ENCODE measurements at regions not wholly inside any gene's neighbourhood (a gene's known extent, or its start where the extent isn't known, plus 50 kb on each side); places are given as distances from the start of the nearest gene placed in this dataset.

DNA sequence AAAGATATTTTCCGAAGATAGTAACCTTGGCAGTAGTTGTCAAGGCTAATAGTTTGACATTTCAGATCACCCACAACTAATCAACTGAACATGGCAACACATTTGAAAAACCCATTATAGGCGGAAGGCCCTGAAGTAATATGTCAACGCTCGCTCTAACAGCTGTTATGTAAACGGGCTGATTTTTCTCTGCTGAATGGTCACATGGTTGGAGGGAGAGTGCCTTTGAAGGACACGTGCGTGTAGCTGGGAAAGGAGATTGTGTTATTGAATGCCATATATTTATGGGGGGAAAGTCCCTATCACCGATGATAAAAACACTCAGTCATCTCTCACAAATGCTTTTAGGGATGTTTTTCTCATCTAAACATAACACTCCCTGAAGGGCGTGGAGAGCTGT is 160.0 kb upstream of the RALGAPA2 start:
- H4K20me1 ChIP-seq: no peaks in the 10 kb centered on the region
- H3K4me2 ChIP-seq: no peak overlapping the region
- no peaks in the 10 kb centered on the region for H3K4me1 ChIP-seq
- no peaks in the 10 kb centered on the region for H3K36me3 ChIP-seq
- H3K4me3 ChIP-seq: no peak overlapping the region
- H3K27me3 ChIP-seq: no peaks in the 10 kb centered on the region
- TF ChIP-seq Cebpa-rat (IDR thresholded peaks at IDR 0.05): no peak
- H3K27ac ChIP-seq: no peak overlapping the region
- H3K9ac ChIP-seq: no peak overlapping the region
- H3K9me3 ChIP-seq: no peaks in the 10 kb centered on the region

DNA sequence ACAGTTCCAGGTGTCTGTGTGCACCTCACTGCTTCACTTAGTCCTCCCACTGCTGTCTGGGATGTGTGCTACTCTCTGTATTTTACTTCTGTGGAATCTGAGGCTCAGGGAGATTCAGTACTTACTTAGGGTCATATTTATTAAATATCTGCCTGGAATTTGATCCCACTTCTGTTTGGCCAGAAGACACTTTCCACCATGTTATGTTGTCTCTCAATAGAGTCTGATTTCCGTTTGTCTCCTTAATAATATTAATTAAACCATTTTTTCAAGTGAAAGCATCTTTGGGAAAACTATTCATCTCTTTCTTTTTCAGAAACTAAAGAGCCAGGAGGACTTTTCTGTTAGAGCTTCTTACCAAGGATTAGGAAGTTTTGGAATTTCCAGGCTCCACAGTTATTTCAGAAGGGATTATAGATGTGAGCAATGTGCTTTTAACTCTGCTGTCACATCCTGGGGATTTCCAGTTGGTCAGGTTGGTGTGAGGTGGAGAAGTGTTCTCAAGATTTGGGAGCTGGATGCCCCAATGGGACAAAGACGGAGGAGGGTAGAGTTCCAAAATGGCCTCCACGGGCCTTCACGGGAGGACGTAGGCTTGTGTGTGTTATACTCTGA is 156.8 kb upstream of the RALGAPA2 start:
- no peaks in the 10 kb centered on the region for H3K36me3 ChIP-seq
- H3K27me3 ChIP-seq: no peaks in the 10 kb centered on the region
- H4K20me1 ChIP-seq: no peaks in the 10 kb centered on the region
- no peak overlapping the region for H3K27ac ChIP-seq
- H3K9ac ChIP-seq: no peak overlapping the region
- H3K4me1 ChIP-seq: no peaks in the 10 kb centered on the region
- H3K4me3 ChIP-seq: no peak overlapping the region
- no peaks in the 10 kb centered on the region for H3K9me3 ChIP-seq
- no peak overlapping the region for H3K4me2 ChIP-seq
- TF ChIP-seq Cebpa-rat (IDR thresholded peaks at IDR 0.05): no peak

DNA sequence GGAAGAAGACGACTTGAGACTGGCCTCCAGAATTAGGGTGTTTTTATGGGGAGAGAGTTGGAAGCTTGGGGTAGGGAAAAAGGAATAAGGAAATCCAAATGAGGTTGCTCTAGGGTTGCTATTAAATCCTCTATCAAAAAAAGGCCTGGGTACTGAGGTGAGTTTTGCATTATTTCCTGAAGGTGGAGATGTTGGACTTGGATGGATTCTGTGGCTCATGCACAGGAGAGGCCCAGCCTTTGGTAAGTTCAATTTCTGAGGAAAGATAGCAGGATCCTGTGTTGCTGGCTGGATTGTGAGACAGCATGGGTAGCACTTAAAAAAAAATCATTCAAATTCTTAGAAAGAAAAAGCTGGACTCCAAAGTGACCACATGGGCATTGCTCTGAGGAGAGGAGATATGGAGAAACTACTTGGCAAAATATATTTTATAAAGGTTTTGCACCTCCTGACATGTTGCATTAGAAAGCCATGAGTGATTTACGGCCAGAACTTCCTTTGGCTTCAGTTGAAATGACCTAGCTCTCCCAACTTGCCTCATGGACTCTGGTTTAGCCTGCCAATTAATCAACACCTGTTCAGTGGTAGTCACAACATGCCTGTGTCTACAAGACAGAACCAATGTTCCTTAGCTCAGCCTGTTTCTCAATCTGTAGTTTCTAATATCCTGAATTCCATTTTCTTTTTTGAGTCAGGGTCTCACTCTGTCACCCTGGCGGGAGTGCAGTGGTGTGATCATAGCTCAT is 152.1 kb upstream of the RALGAPA2 start:
- Histone ChIP-seq H3K36me3 (no peaks in the 10 kb centered on the region), H3K9me3 (no peaks in the 10 kb centered on the region), H4K20me1 (no peaks in the 10 kb centered on the region), H3K4me3 (no peak overlapping the region), H3K4me2 (no peak overlapping the region), H3K27ac (no peak overlapping the region), H3K9ac (no peak overlapping the region), H3K27me3 (no peaks in the 10 kb centered on the region), H3K4me1 (no peaks in the 10 kb centered on the region)
- no peak for TF ChIP-seq Cebpa-rat (IDR thresholded peaks at IDR 0.05)

DNA sequence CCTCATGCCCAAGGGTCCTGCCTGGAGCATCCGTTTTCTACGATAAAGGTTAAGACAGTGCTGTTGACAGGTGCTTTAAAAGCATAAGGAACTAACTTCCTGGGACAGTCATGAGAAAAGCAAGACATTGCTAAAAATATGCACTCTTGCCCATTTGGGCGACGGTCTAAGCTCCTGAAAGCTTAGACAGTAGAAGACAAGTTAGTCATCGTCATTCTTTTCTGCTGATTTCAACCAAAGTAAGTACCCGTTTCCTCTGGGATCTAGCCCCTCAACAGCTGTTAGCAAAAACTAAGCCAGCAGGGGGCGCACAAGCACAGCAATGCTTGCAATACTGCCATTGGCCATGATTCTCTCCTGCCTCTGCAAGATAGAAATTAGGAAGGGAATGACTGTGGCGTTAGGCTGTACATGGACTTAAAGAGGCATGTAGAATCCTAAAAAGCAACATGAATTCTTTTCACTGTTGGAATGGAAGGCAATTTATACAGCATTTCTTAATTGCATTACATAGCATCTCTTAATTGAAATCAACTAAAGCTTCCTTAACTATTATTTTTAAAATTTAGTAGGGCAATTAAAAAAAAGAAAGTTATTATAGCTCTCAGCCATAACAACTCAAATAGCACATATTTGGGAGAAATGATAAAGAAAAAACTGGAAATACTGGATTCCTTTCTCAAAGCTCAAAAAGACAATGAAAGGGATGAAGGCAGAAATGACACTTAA is 147.8 kb upstream of the RALGAPA2 start:
- no peaks in the 10 kb centered on the region for H3K4me1 ChIP-seq
- H3K9ac ChIP-seq: no peak overlapping the region
- H3K36me3 ChIP-seq: no peaks in the 10 kb centered on the region
- H4K20me1 ChIP-seq: no peaks in the 10 kb centered on the region
- no peak overlapping the region for H3K27ac ChIP-seq
- no peaks in the 10 kb centered on the region for H3K27me3 ChIP-seq
- H3K4me2 ChIP-seq: no peak overlapping the region
- H3K4me3 ChIP-seq: no peak overlapping the region
- no peak for TF ChIP-seq Cebpa-rat (IDR thresholded peaks at IDR 0.05)
- no peaks in the 10 kb centered on the region for H3K9me3 ChIP-seq

DNA sequence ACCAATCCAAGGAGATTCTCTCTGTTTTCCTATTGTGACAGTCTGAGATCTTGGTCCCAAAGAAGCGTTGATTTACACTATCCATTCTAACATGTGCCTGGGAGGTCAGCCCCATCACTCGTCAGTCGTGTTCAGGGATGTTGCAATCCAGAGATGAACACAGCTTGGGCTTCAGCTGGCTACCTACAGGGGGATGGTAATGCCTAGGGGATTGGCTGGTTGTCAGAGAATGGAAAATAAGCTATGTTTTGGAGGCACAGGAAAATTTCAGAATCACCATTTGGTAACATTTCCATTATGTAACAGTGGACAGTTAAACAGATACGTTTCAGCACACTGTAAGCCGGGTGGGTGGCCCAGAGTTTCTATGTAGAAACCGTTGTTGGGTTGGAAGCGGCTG is 147.1 kb upstream of the RALGAPA2 start:
- H3K4me2 ChIP-seq: no peak overlapping the region
- no peaks in the 10 kb centered on the region for H3K4me1 ChIP-seq
- H3K9ac ChIP-seq: no peak overlapping the region
- H3K36me3 ChIP-seq: no peaks in the 10 kb centered on the region
- no peak overlapping the region for H3K4me3 ChIP-seq
- no peak overlapping the region for H3K27ac ChIP-seq
- no peak for TF ChIP-seq Cebpa-rat (IDR thresholded peaks at IDR 0.05)
- H4K20me1 ChIP-seq: no peaks in the 10 kb centered on the region
- no peaks in the 10 kb centered on the region for H3K27me3 ChIP-seq
- no peaks in the 10 kb centered on the region for H3K9me3 ChIP-seq

DNA sequence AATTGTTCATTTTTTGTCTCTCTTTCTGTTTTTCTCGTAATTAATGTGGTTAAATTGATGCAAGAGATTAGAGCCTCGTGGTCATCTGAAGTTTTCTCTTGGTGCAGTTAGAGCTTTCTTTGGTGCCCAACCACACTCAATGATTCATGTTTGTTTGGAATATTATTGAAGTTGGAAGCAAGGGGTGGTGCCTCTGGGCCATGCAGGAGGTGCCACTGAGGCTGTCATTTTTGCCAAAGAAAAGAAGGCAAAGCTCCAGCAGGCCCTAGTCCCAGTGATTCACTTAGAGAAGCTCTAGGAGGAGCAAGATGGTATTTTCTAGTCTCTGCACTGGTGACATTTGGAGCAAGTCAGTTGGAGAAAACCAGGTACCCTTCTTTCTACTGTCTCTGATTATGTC is 144.5 kb upstream of the RALGAPA2 start:
- Histone ChIP-seq H3K9me3 (no peaks in the 10 kb centered on the region), H3K4me2 (no peak overlapping the region), H3K36me3 (no peaks in the 10 kb centered on the region), H3K4me3 (no peak overlapping the region), H3K27ac (no peak overlapping the region), H4K20me1 (no peaks in the 10 kb centered on the region), H3K27me3 (no peaks in the 10 kb centered on the region), H3K4me1 (no peaks in the 10 kb centered on the region), H3K9ac (no peak overlapping the region)
- TF ChIP-seq Cebpa-rat (IDR thresholded peaks at IDR 0.05): no peak

DNA sequence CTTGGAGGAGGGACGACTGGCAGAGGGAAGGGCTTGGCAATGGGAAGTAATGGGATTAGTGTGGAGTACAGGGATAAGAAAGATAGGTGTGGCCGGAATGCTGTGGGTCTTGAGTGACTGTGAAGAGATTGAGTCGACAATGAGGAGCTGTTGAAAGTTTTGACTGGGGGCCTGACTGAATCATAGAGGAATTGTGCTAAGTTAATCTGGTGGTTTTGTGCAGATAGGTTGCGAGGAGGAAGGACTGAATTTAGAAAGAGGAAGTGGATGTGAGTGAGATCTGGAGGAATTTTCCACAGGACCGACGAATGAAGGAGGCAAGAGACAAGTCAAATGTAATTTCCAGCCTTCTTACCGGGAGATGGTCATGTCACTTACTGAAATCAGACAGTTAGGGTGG is 143.9 kb upstream of the RALGAPA2 start:
- Histone ChIP-seq H3K4me1 (no peaks in the 10 kb centered on the region), H3K27me3 (no peaks in the 10 kb centered on the region), H3K4me3 (no peak overlapping the region), H3K4me2 (no peak overlapping the region), H3K36me3 (no peaks in the 10 kb centered on the region), H4K20me1 (no peaks in the 10 kb centered on the region), H3K9ac (no peak overlapping the region), H3K9me3 (no peaks in the 10 kb centered on the region), H3K27ac (no peak overlapping the region)
- TF ChIP-seq Cebpa-rat (IDR thresholded peaks at IDR 0.05): no peak

DNA sequence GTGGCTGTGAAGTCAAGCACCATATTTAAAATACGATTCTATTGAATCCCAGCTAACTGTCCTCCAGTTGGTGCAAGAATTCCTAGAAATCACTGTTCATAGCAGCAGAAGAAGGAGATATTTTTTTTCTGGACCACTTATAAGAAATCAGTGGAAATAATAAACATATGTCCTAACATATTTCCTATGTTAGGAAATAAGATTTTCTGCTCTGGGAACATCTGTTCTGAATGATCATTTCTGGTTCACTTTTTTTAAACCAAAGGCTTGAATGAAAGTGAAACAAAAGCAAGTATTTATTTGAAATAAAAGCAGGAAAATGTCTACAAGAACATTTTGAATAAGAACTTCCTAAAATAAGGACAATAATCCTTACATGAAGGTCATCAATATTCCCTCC is 138.9 kb upstream of the RALGAPA2 start:
- no peak overlapping the region for H3K4me2 ChIP-seq
- no peaks in the 10 kb centered on the region for H3K9me3 ChIP-seq
- no peak overlapping the region for H3K9ac ChIP-seq
- H3K27me3 ChIP-seq: no peaks in the 10 kb centered on the region
- no peak overlapping the region for H3K4me3 ChIP-seq
- H3K27ac ChIP-seq: no peak overlapping the region
- H3K36me3 ChIP-seq: no peaks in the 10 kb centered on the region
- no peak for TF ChIP-seq Cebpa-rat (IDR thresholded peaks at IDR 0.05)
- H4K20me1 ChIP-seq: no peaks in the 10 kb centered on the region
- no peaks in the 10 kb centered on the region for H3K4me1 ChIP-seq

DNA sequence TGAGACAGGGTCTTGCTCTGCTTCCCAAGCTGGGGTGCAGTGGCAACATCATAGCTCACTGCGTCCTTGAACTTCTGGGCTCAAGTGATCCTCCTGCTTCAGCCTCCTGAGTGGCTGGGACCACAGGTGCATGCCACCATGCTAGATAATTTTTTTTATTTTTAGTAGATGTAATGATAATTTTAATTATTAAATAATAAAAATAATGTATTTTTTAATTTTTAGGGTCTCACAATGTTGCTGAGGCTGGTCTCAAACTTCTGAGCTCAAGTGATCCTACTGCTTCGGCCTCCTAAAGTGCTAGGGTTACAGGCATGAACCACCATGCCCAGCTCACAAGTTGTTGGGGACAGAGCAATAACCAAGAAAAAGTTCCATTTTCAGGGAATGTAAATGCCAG is 138.0 kb upstream of the RALGAPA2 start:
- Histone ChIP-seq H3K36me3 (no peaks in the 10 kb centered on the region), H3K4me1 (no peaks in the 10 kb centered on the region), H3K4me2 (no peak overlapping the region), H3K27ac (no peak overlapping the region), H3K4me3 (no peak overlapping the region), H3K9me3 (no peaks in the 10 kb centered on the region), H3K9ac (no peak overlapping the region), H3K27me3 (no peaks in the 10 kb centered on the region), H4K20me1 (no peaks in the 10 kb centered on the region)
- TF ChIP-seq Cebpa-rat (IDR thresholded peaks at IDR 0.05): no peak

DNA sequence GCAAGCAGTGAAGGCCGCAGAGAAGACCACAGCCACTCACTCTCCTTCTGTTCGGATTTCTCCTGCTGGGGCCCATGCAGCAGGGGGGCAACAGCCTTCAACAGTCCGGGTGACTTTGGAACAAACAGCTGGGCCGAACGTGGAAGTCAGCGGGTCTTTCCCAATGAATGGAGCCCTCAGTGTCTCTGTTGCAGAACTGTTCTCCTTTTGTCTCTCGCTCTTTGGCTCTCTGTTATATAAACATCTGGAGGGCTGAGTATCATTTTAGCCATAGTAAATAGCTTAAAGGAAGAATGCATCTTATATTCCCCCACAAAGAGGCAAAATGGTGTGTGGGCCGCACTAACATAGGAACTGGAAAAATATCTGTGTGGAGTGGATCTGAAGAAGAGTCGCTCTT is 136.7 kb upstream of the RALGAPA2 start:
- Histone ChIP-seq H3K36me3 (no peaks in the 10 kb centered on the region), H3K4me1 (no peaks in the 10 kb centered on the region), H3K4me2 (no peak overlapping the region), H4K20me1 (no peaks in the 10 kb centered on the region), H3K9me3 (no peaks in the 10 kb centered on the region), H3K4me3 (no peak overlapping the region), H3K9ac (no peak overlapping the region), H3K27ac (no peak overlapping the region), H3K27me3 (no peaks in the 10 kb centered on the region)
- TF ChIP-seq Cebpa-rat (IDR thresholded peaks at IDR 0.05): no peak
